ENCODE measurements at regions not wholly inside any gene's neighbourhood (a gene's known extent, or its start where the extent isn't known, plus 50 kb on each side); places are given as distances from the start of the nearest gene placed in this dataset.

GRCh38 chr1:65049941-65050713, 83.8 kb upstream of the JAK1 start:
- peak overlapping the region; percentile 31 for H3K27ac Mint-ChIP-seq
- no peak overlapping the region for H3K4me3 Mint-ChIP-seq
- H3K9me3 Mint-ChIP-seq = no peaks in the 10 kb centered on the region
- DNase-seq (no peak), ATAC-seq (peak; percentile 41)
- H3K4me1 Mint-ChIP-seq = peaks cover 30% of the 10 kb centered on the region
- no peaks in the 10 kb centered on the region for H3K27me3 Mint-ChIP-seq
- H3K36me3 Mint-ChIP-seq (ENCODE audit: low read depth) = peaks cover 1% of the 10 kb centered on the region

- Mint-ChIP-seq H3K9me3 (no peaks in the 10 kb centered on the region), H3K4me1 (peaks cover 26% of the 10 kb centered on the region), H3K36me3 (ENCODE audit: low read depth) (peaks cover 3% of the 10 kb centered on the region), H3K4me3 (no peak overlapping the region), H3K27ac (no peak overlapping the region), H3K27me3 (no peaks in the 10 kb centered on the region)
- no peak for ATAC-seq
- no peak for DNase-seq
These were observed 84.4 kb upstream of the JAK1 start for GRCh38 chr1:65050735-65051134.

GRCh38 chr1:65054481-65054880, 88.1 kb upstream of the JAK1 start:
- ATAC-seq = no peak
- Mint-ChIP-seq H3K4me1 (peaks cover 24% of the 10 kb centered on the region), H3K27me3 (no peaks in the 10 kb centered on the region), H3K27ac (no peak overlapping the region), H3K36me3 (ENCODE audit: low read depth) (peaks cover 14% of the 10 kb centered on the region), H3K9me3 (no peaks in the 10 kb centered on the region), H3K4me3 (no peak overlapping the region)
- no peak for DNase-seq

- Mint-ChIP-seq H3K27me3 (no peaks in the 10 kb centered on the region), H3K9me3 (no peaks in the 10 kb centered on the region), H3K27ac (no peak overlapping the region), H3K4me1 (peaks cover 20% of the 10 kb centered on the region), H3K36me3 (ENCODE audit: low read depth) (peaks cover 14% of the 10 kb centered on the region), H3K4me3 (no peak overlapping the region)
- no peak for DNase-seq
- ATAC-seq = no peak
These were observed 89.4 kb upstream of the JAK1 start for GRCh38 chr1:65055747-65056146.

- Mint-ChIP-seq H3K4me1 (peaks cover 18% of the 10 kb centered on the region), H3K27ac (no peak overlapping the region), H3K4me3 (no peak overlapping the region), H3K36me3 (ENCODE audit: low read depth) (peaks cover 14% of the 10 kb centered on the region), H3K9me3 (no peaks in the 10 kb centered on the region), H3K27me3 (no peaks in the 10 kb centered on the region)
- DNase-seq (no peak), ATAC-seq (no peak)
These were observed 89.9 kb upstream of the JAK1 start for GRCh38 chr1:65056234-65056633.

GRCh38 chr1:65056866-65057265, 90.5 kb upstream of the JAK1 start:
- Mint-ChIP-seq H3K4me1 (peaks cover 13% of the 10 kb centered on the region), H3K4me3 (no peak overlapping the region), H3K27me3 (no peaks in the 10 kb centered on the region), H3K27ac (no peak overlapping the region), H3K36me3 (ENCODE audit: low read depth) (peaks cover 14% of the 10 kb centered on the region), H3K9me3 (no peaks in the 10 kb centered on the region)
- ATAC-seq (no peak), DNase-seq (no peak)

- no peak for DNase-seq
- no peak overlapping the region for H3K27ac Mint-ChIP-seq
- H3K36me3 Mint-ChIP-seq (ENCODE audit: low read depth) = peaks cover 13% of the 10 kb centered on the region
- no peaks in the 10 kb centered on the region for H3K9me3 Mint-ChIP-seq
- peaks cover 33% of the 10 kb centered on the region for H3K4me1 Mint-ChIP-seq
- no peak overlapping the region for H3K4me3 Mint-ChIP-seq
- no peak for ATAC-seq
- H3K27me3 Mint-ChIP-seq = no peaks in the 10 kb centered on the region
These were observed 88.0 kb upstream of the AK4 start for GRCh38 chr1:65059930-65060538.

- Mint-ChIP-seq H3K36me3 (ENCODE audit: low read depth) (peaks cover 6% of the 10 kb centered on the region), H3K4me1 (peaks cover 45% of the 10 kb centered on the region), H3K9me3 (no peaks in the 10 kb centered on the region), H3K27ac (peak overlapping the region; percentile 5), H3K27me3 (no peaks in the 10 kb centered on the region), H3K4me3 (no peak overlapping the region)
- ATAC-seq (no peak), DNase-seq (no peak)
These were observed 85.7 kb upstream of the AK4 start for GRCh38 chr1:65062339-65062738.

- no peaks in the 10 kb centered on the region for H3K27me3 Mint-ChIP-seq
- H3K4me1 Mint-ChIP-seq = peaks cover 45% of the 10 kb centered on the region
- no peaks in the 10 kb centered on the region for H3K9me3 Mint-ChIP-seq
- DNase-seq (no peak), ATAC-seq (no peak)
- H3K27ac Mint-ChIP-seq = no peak overlapping the region
- peaks cover 3% of the 10 kb centered on the region for H3K36me3 Mint-ChIP-seq (ENCODE audit: low read depth)
- no peak overlapping the region for H3K4me3 Mint-ChIP-seq
These were observed 85.0 kb upstream of the AK4 start for GRCh38 chr1:65063025-65063424.

- H3K4me1 Mint-ChIP-seq = peaks cover 51% of the 10 kb centered on the region
- peak overlapping the region; percentile 82 for H3K4me3 Mint-ChIP-seq
These were observed 83.0 kb upstream of the AK4 start for GRCh38 chr1:65064981-65065380.

GRCh38 chr1:65065524-65066418, 82.2 kb upstream of the AK4 start:
- no peaks in the 10 kb centered on the region for H3K9me3 Mint-ChIP-seq
- ATAC-seq (no peak), DNase-seq (no peak)
- H3K27ac Mint-ChIP-seq = peak overlapping the region; percentile 10
- peak overlapping the region; percentile 82 for H3K4me3 Mint-ChIP-seq
- no peaks in the 10 kb centered on the region for H3K27me3 Mint-ChIP-seq
- H3K4me1 Mint-ChIP-seq = peaks cover 52% of the 10 kb centered on the region
- no peaks in the 10 kb centered on the region for H3K36me3 Mint-ChIP-seq (ENCODE audit: low read depth)

More at GRCh38 chr1:65064981-65065380, 83.0 kb upstream of the AK4 start:
- Mint-ChIP-seq H3K27me3 (no peaks in the 10 kb centered on the region), H3K36me3 (ENCODE audit: low read depth) (no peaks in the 10 kb centered on the region), H3K27ac (peak overlapping the region; percentile 10), H3K9me3 (no peaks in the 10 kb centered on the region)
- DNase-seq = no peak
- ATAC-seq = no peak

GRCh38 chr1:65066419-65066765, 81.6 kb upstream of the AK4 start:
- peak overlapping the region; percentile 82 for H3K4me3 Mint-ChIP-seq
- peaks cover 50% of the 10 kb centered on the region for H3K4me1 Mint-ChIP-seq
- ATAC-seq = no peak

GRCh38 chr1:65066766-65067490, 81.1 kb upstream of the AK4 start:
- Mint-ChIP-seq H3K4me3 (peak overlapping the region; percentile 82), H3K27ac (peak overlapping the region; percentile 74), H3K27me3 (no peaks in the 10 kb centered on the region), H3K4me1 (peaks cover 48% of the 10 kb centered on the region), H3K36me3 (ENCODE audit: low read depth) (no peaks in the 10 kb centered on the region), H3K9me3 (no peaks in the 10 kb centered on the region)
- ATAC-seq (peak; percentile 64), DNase-seq (peak; percentile 75)

More at GRCh38 chr1:65066419-65066765, 81.6 kb upstream of the AK4 start:
- DNase-seq = no peak
- Mint-ChIP-seq H3K9me3 (no peaks in the 10 kb centered on the region), H3K36me3 (ENCODE audit: low read depth) (no peaks in the 10 kb centered on the region), H3K27me3 (no peaks in the 10 kb centered on the region), H3K27ac (peak overlapping the region; percentile 74)

- Mint-ChIP-seq H3K36me3 (ENCODE audit: low read depth) (no peaks in the 10 kb centered on the region), H3K27me3 (no peaks in the 10 kb centered on the region), H3K4me3 (peak overlapping the region; percentile 91), H3K27ac (peak overlapping the region; percentile 98), H3K9me3 (no peaks in the 10 kb centered on the region), H3K4me1 (peaks cover 46% of the 10 kb centered on the region)
- DNase-seq = peak; percentile 61
- ATAC-seq = peak; percentile 21
These were observed 80.4 kb upstream of the AK4 start for GRCh38 chr1:65067491-65068201.

Data from activated naive CD8-positive, alpha-beta T cell treated with anti-CD3 and anti-CD28 coated beads, Interleukin-2, amount 50 U/mL, for 24 hours (primary cell).